ENCODE measurements at regions not wholly inside any gene's neighbourhood (a gene's known extent, or its start where the extent isn't known, plus 50 kb on each side); places are given as distances from the start of the nearest gene placed in this dataset.

- no peak for TF ChIP-seq POLR2A (IDR thresholded peaks at IDR 0.05)
- TF ChIP-seq CTCF (IDR thresholded peaks at IDR 0.05): no peak
Observed at GRCh38 chr15:70473581-70474370, 289.6 kb downstream of the UACA start.
